Naive thymus-derived CD8-positive, alpha-beta T cell (primary cell): ENCODE measurements at regions not wholly inside any gene's neighbourhood (a gene's known extent, or its start where the extent isn't known, plus 50 kb on each side); places are given as distances from the start of the nearest gene placed in this dataset.

Experiments used
- ATAC-seq, 2 donors: fragments of 150-1000 bp; cut with Tn5 transposase in 1 of 2; sonication (Bioruptor Pico), chemical (Tn5 transposase) in 1 of 2; 1 replicate in 1 of 2; 2 replicates in 1 of 2; pipeline ENCODE4 v1.10.0; 2021; ENCODE audit warnings: mild to moderate bottlenecking in 2 of 2, moderate library complexity in 2 of 2
- POLR2A ChIA-PET: fragments of 350-600 bp; sonication (Branson Sonifier 250); formaldehyde crosslinking; loops from one replicate; lab custom pipeline; 2021; ENCODE audit warnings: antibody characterized with exemption; lab: Charles Lee
- DNase-seq, 10 donors: peaks; one replicate each; pipeline versions ENCODE4 v3.0.0 to v3.0.0-alpha.2; 2020 to 2022
- H3K27ac Mint-ChIP-seq, 10 donors: one replicate each; pipeline ENCODE4 v1.8.0; 2020 to 2022; ENCODE audit warnings: mild to moderate bottlenecking in 10 of 10, mixed read lengths in 10 of 10, moderate library complexity in 4 of 10, inconsistent platforms in 1 of 10
- H3K27me3 Mint-ChIP-seq, 5 donors: one replicate each; pipeline ENCODE4 v1.8.0; 2021 to 2022; ENCODE audit warnings: mixed read lengths in 5 of 5
- H3K36me3 Mint-ChIP-seq, 3 donors: one replicate each; pipeline ENCODE4 v1.8.0; 2020 to 2022; ENCODE audit warnings: mixed read lengths in 3 of 3, mild to moderate bottlenecking in 2 of 3, inconsistent platforms in 1 of 3
- H3K4me1 Mint-ChIP-seq, 4 donors: one replicate each; pipeline ENCODE4 v1.8.0; 2021 to 2022; ENCODE audit warnings: mixed read lengths in 4 of 4
- H3K4me3 Mint-ChIP-seq, 10 donors: one replicate each; pipeline ENCODE4 v1.8.0; 2020 to 2022; ENCODE audit warnings: mild to moderate bottlenecking in 10 of 10, mixed read lengths in 10 of 10, moderate library complexity in 6 of 10, inconsistent platforms in 1 of 10
- H3K9me3 Mint-ChIP-seq, 9 donors: one replicate each; pipeline ENCODE4 v1.8.0; 2020 to 2022; ENCODE audit warnings: mixed read lengths in 9 of 9, mild to moderate bottlenecking in 3 of 9, inconsistent platforms in 1 of 9, moderate library complexity in 1 of 9

- POLR2A ChIA-PET = no interaction called here
- Mint-ChIP-seq H3K27me3 (peaks cover 0 to 1% (median 0%) of the 10 kb centered on the region in 5 donors), H3K4me1 (no peaks in the 10 kb centered on the region), H3K27ac (no peak overlapping the region), H3K9me3 (peaks cover 0 to 30% (median 9%) of the 10 kb centered on the region in 9 donors), H3K36me3 (peaks cover 0 to 12% (median 0%) of the 10 kb centered on the region in 3 donors), H3K4me3 (no peak overlapping the region)
- DNase-seq = no peak
- no peak for ATAC-seq
Measured at GRCh38 chr3:88369337-88369736, 219.6 kb downstream of the C3orf38 start.

- H3K27me3 Mint-ChIP-seq = peaks cover 0 to 1% (median 0%) of the 10 kb centered on the region in 5 donors
- no peaks in the 10 kb centered on the region for H3K4me1 Mint-ChIP-seq
- peaks cover 0 to 29% (median 9%) of the 10 kb centered on the region in 9 donors for H3K9me3 Mint-ChIP-seq
- POLR2A ChIA-PET = no interaction called here
- no peak overlapping the region for H3K4me3 Mint-ChIP-seq
- H3K36me3 Mint-ChIP-seq = peaks cover 0 to 12% (median 0%) of the 10 kb centered on the region in 3 donors
- ATAC-seq (no peak), DNase-seq (no peak)
- no peak overlapping the region for H3K27ac Mint-ChIP-seq
Measured at GRCh38 chr3:88369767-88370166, 220.0 kb downstream of the C3orf38 start.

GRCh38 chr3:88385090-88385489, 235.3 kb downstream of the C3orf38 start:
- POLR2A ChIA-PET = no interaction called here
- Mint-ChIP-seq H3K4me3 (no peak overlapping the region), H3K27ac (no peak overlapping the region), H3K27me3 (peaks cover 0 to 3% (median 0%) of the 10 kb centered on the region in 5 donors), H3K9me3 (peaks cover 0 to 24% (median 4%) of the 10 kb centered on the region in 9 donors), H3K4me1 (no peaks in the 10 kb centered on the region), H3K36me3 (peaks cover 0 to 3% (median 0%) of the 10 kb centered on the region in 3 donors)
- no peak for ATAC-seq
- no peak for DNase-seq

- Mint-ChIP-seq H3K27me3 (no peaks in the 10 kb centered on the region), H3K4me1 (no peaks in the 10 kb centered on the region), H3K36me3 (no peaks in the 10 kb centered on the region), H3K27ac (no peak overlapping the region), H3K4me3 (no peak overlapping the region), H3K9me3 (peaks cover 0 to 7% (median 0%) of the 10 kb centered on the region in 9 donors)
- ATAC-seq (no peak), DNase-seq (no peak)
- POLR2A ChIA-PET = no interaction called here
Measured at GRCh38 chr3:88398581-88398980, 248.8 kb downstream of the C3orf38 start.

GRCh38 chr3:88403319-88403718, 253.6 kb downstream of the C3orf38 start:
- H3K9me3 Mint-ChIP-seq = peaks cover 0 to 22% (median 2%) of the 10 kb centered on the region in 9 donors

GRCh38 chr3:88408097-88408496, 258.3 kb downstream of the C3orf38 start:
- POLR2A ChIA-PET = no interaction called here
- DNase-seq (no peak), ATAC-seq (no peak)
- Mint-ChIP-seq H3K4me3 (no peak overlapping the region), H3K36me3 (no peaks in the 10 kb centered on the region), H3K27me3 (no peaks in the 10 kb centered on the region), H3K4me1 (peaks cover 0 to 12% (median 3%) of the 10 kb centered on the region in 4 donors), H3K27ac (no peak overlapping the region), H3K9me3 (peaks cover 0 to 22% (median 0%) of the 10 kb centered on the region in 9 donors)

More at GRCh38 chr3:88403319-88403718, 253.6 kb downstream of the C3orf38 start:
- POLR2A ChIA-PET = no interaction called here
- ATAC-seq (no peak), DNase-seq (no peak)
- Mint-ChIP-seq H3K4me3 (no peak overlapping the region), H3K36me3 (no peaks in the 10 kb centered on the region), H3K27ac (no peak overlapping the region), H3K27me3 (no peaks in the 10 kb centered on the region), H3K4me1 (no peaks in the 10 kb centered on the region)

GRCh38 chr3:88408935-88409334, 259.2 kb downstream of the C3orf38 start:
- Mint-ChIP-seq H3K4me3 (no peak overlapping the region), H3K27me3 (no peaks in the 10 kb centered on the region), H3K9me3 (peaks cover 0 to 22% (median 0%) of the 10 kb centered on the region in 9 donors), H3K27ac (no peak overlapping the region), H3K4me1 (peaks cover 0 to 12% (median 3%) of the 10 kb centered on the region in 4 donors), H3K36me3 (no peaks in the 10 kb centered on the region)
- POLR2A ChIA-PET = no interaction called here
- ATAC-seq (no peak), DNase-seq (no peak)

- DNase-seq (peak in 1 of 10 donors; percentile 10), ATAC-seq (peak in 1 of 2 donors; percentile 29)
- peaks cover 0 to 12% (median 0%) of the 10 kb centered on the region in 9 donors for H3K9me3 Mint-ChIP-seq
- H3K27ac Mint-ChIP-seq = peak overlapping the region in 1 of 10 donors; percentile 8
- H3K36me3 Mint-ChIP-seq = no peaks in the 10 kb centered on the region
- H3K27me3 Mint-ChIP-seq = no peaks in the 10 kb centered on the region
- H3K4me1 Mint-ChIP-seq = peaks cover 0 to 12% (median 3%) of the 10 kb centered on the region in 4 donors
- POLR2A ChIA-PET = no interaction called here
- peak overlapping the region in 2 of 10 donors; percentile 3 to 7 for H3K4me3 Mint-ChIP-seq
Measured at GRCh38 chr3:88410259-88410658, 260.5 kb downstream of the C3orf38 start.

GRCh38 chr3:88412346-88412745, 262.6 kb downstream of the C3orf38 start:
- no peak for ATAC-seq
- Mint-ChIP-seq H3K36me3 (no peaks in the 10 kb centered on the region), H3K9me3 (no peaks in the 10 kb centered on the region), H3K4me1 (peaks cover 0 to 12% (median 3%) of the 10 kb centered on the region in 4 donors), H3K27me3 (no peaks in the 10 kb centered on the region), H3K27ac (no peak overlapping the region), H3K4me3 (no peak overlapping the region)
- DNase-seq = no peak
- POLR2A ChIA-PET = no interaction called here

- DNase-seq = no peak
- H3K4me3 Mint-ChIP-seq = no peak overlapping the region
- no peak for ATAC-seq
- POLR2A ChIA-PET = no interaction called here
- H3K9me3 Mint-ChIP-seq = peaks cover 0 to 1% (median 0%) of the 10 kb centered on the region in 9 donors
- H3K27ac Mint-ChIP-seq = no peak overlapping the region
- no peaks in the 10 kb centered on the region for H3K27me3 Mint-ChIP-seq
- no peaks in the 10 kb centered on the region for H3K36me3 Mint-ChIP-seq
- no peaks in the 10 kb centered on the region for H3K4me1 Mint-ChIP-seq
Measured at GRCh38 chr3:88416436-88416835, 266.7 kb downstream of the C3orf38 start.

GRCh38 chr3:88418219-88418618, 268.5 kb downstream of the C3orf38 start:
- DNase-seq (no peak), ATAC-seq (no peak)
- Mint-ChIP-seq H3K36me3 (no peaks in the 10 kb centered on the region), H3K4me1 (no peaks in the 10 kb centered on the region), H3K9me3 (peaks cover 0 to 1% (median 0%) of the 10 kb centered on the region in 9 donors), H3K27me3 (no peaks in the 10 kb centered on the region), H3K4me3 (no peak overlapping the region), H3K27ac (no peak overlapping the region)
- POLR2A ChIA-PET = no interaction called here

- Mint-ChIP-seq H3K27ac (no peak overlapping the region), H3K36me3 (no peaks in the 10 kb centered on the region), H3K27me3 (no peaks in the 10 kb centered on the region), H3K4me1 (peaks cover 0 to 20% (median 0%) of the 10 kb centered on the region in 4 donors), H3K9me3 (peaks cover 0 to 7% (median 0%) of the 10 kb centered on the region in 9 donors), H3K4me3 (no peak overlapping the region)
- no peak for ATAC-seq
- DNase-seq = no peak
- POLR2A ChIA-PET = no interaction called here
Measured at GRCh38 chr3:88433568-88433967, 283.8 kb downstream of the C3orf38 start.

GRCh38 chr3:88434001-88434400, 284.2 kb downstream of the C3orf38 start:
- POLR2A ChIA-PET = no interaction called here
- Mint-ChIP-seq H3K36me3 (no peaks in the 10 kb centered on the region), H3K4me3 (no peak overlapping the region), H3K27me3 (no peaks in the 10 kb centered on the region), H3K4me1 (peaks cover 0 to 20% (median 0%) of the 10 kb centered on the region in 4 donors), H3K27ac (no peak overlapping the region), H3K9me3 (peaks cover 0 to 7% (median 0%) of the 10 kb centered on the region in 9 donors)
- DNase-seq = no peak
- ATAC-seq = no peak

GRCh38 chr3:88440701-88441100, 290.9 kb downstream of the C3orf38 start:
- no peaks in the 10 kb centered on the region for H3K36me3 Mint-ChIP-seq
- H3K4me1 Mint-ChIP-seq = peaks cover 0 to 12% (median 0%) of the 10 kb centered on the region in 4 donors
- POLR2A ChIA-PET = no interaction called here
- no peak overlapping the region for H3K4me3 Mint-ChIP-seq
- DNase-seq = no peak
- peaks cover 0 to 7% (median 0%) of the 10 kb centered on the region in 9 donors for H3K9me3 Mint-ChIP-seq
- no peak for ATAC-seq
- no peaks in the 10 kb centered on the region for H3K27me3 Mint-ChIP-seq
- no peak overlapping the region for H3K27ac Mint-ChIP-seq
